HL-60 (cell line): ENCODE measurements at regions not wholly inside any gene's neighbourhood (a gene's known extent, or its start where the extent isn't known, plus 50 kb on each side); places are given as distances from the start of the nearest gene placed in this dataset.

ENCODE experiments used
- CTCF ChIP-seq: IDR thresholded peaks from one replicate; pipeline ENCODE4 v1.5.1; 2011; ENCODE audit warnings: low read length, control low read depth, inconsistent platforms; ENCODE audit not compliant: insufficient read depth
- POLR2AphosphoS5 ChIP-seq: IDR thresholded peaks from 2 replicates; pipeline ENCODE4 v1.6.1; 2012; ENCODE audit warnings: low read depth
- REST ChIP-seq: IDR thresholded peaks from 2 replicates; pipeline ENCODE4 v1.6.1; 2012; ENCODE audit warnings: low read depth; ENCODE audit not compliant: insufficient replicate concordance

GRCh38 chr2:240305369-240305962, 130.0 kb upstream of the GPC1 start:
- no peak for TF ChIP-seq CTCF
- TF ChIP-seq REST, result no peak
- no peak for TF ChIP-seq POLR2AphosphoS5
